Mesothelial cell of epicardium (in vitro differentiated cells): ENCODE measurements at regions not wholly inside any gene's neighbourhood (a gene's known extent, or its start where the extent isn't known, plus 50 kb on each side); places are given as distances from the start of the nearest gene placed in this dataset.

Experiments
- DNase-seq, 2 experiments: peaks; one replicate each; pipeline ENCODE4 v3.0.0; 2021; ENCODE audit warnings: low spot score in 2 of 2; ENCODE audit not compliant: unreplicated experiment in 2 of 2
- H3K27ac Mint-ChIP-seq: 2 replicates; pipeline ENCODE4 v1.8.0; 2021; ENCODE audit warnings: mixed read lengths
- H3K27me3 Mint-ChIP-seq: 2 replicates; pipeline ENCODE4 v1.8.0; 2021; ENCODE audit warnings: low read depth, mixed read lengths
- H3K36me3 Mint-ChIP-seq: 2 replicates; pipeline ENCODE4 v1.8.0; 2021; ENCODE audit warnings: mixed read lengths
- H3K4me1 Mint-ChIP-seq: 2 replicates; pipeline ENCODE4 v1.8.0; 2021; ENCODE audit warnings: mixed read lengths
- H3K4me3 Mint-ChIP-seq: 2 replicates; pipeline ENCODE4 v1.8.0; 2021; ENCODE audit warnings: mild to moderate bottlenecking, moderate library complexity, mixed read lengths
- H3K9me3 Mint-ChIP-seq: 2 replicates; pipeline ENCODE4 v1.8.0; 2021; ENCODE audit warnings: mixed read lengths
- CTCF ChIP-seq: fragments of 200-600 bp; sonication (generic); IDR thresholded peaks from one replicate; pipeline ENCODE4 v1.5.0; 2021; ENCODE audit warnings: antibody characterized with exemption; ENCODE audit not compliant: unreplicated experiment

- Mint-ChIP-seq H3K27ac (no peak overlapping the region), H3K4me3 (no peak overlapping the region), H3K36me3 (no peaks in the 10 kb centered on the region), H3K27me3 (peaks cover 29% of the 10 kb centered on the region), H3K9me3 (no peaks in the 10 kb centered on the region), H3K4me1 (no peaks in the 10 kb centered on the region)
- TF ChIP-seq CTCF, result no peak
- no peak for DNase-seq
Measured at GRCh38 chr14:96686126-96686525, 111.1 kb upstream of the VRK1 start.

GRCh38 chr14:96688629-96689028 lies 108.6 kb upstream of the VRK1 start:
- no peak for DNase-seq
- H3K27me3 Mint-ChIP-seq, result peaks cover 16% of the 10 kb centered on the region
- no peaks in the 10 kb centered on the region for H3K4me1 Mint-ChIP-seq
- no peaks in the 10 kb centered on the region for H3K36me3 Mint-ChIP-seq
- H3K4me3 Mint-ChIP-seq, result no peak overlapping the region
- no peak overlapping the region for H3K27ac Mint-ChIP-seq
- TF ChIP-seq CTCF, result no peak
- no peaks in the 10 kb centered on the region for H3K9me3 Mint-ChIP-seq

GRCh38 chr14:96690713-96691383 lies 106.3 kb upstream of the VRK1 start:
- Mint-ChIP-seq H3K4me3 (no peak overlapping the region), H3K27ac (no peak overlapping the region), H3K4me1 (no peaks in the 10 kb centered on the region), H3K36me3 (no peaks in the 10 kb centered on the region), H3K27me3 (peaks cover 10% of the 10 kb centered on the region), H3K9me3 (no peaks in the 10 kb centered on the region)
- DNase-seq, result no peak
- TF ChIP-seq CTCF, result no peak

- no peaks in the 10 kb centered on the region for H3K36me3 Mint-ChIP-seq
- H3K9me3 Mint-ChIP-seq, result no peaks in the 10 kb centered on the region
- H3K4me1 Mint-ChIP-seq, result no peaks in the 10 kb centered on the region
- H3K27ac Mint-ChIP-seq, result no peak overlapping the region
- no peak for DNase-seq
- H3K27me3 Mint-ChIP-seq, result peaks cover 10% of the 10 kb centered on the region
- no peak for TF ChIP-seq CTCF
- H3K4me3 Mint-ChIP-seq, result no peak overlapping the region
Measured at GRCh38 chr14:96693252-96693820, 103.8 kb upstream of the VRK1 start.

GRCh38 chr14:96693987-96694386 lies 103.2 kb upstream of the VRK1 start:
- peaks cover 9% of the 10 kb centered on the region for H3K27me3 Mint-ChIP-seq
- no peaks in the 10 kb centered on the region for H3K36me3 Mint-ChIP-seq
- no peak for TF ChIP-seq CTCF
- H3K4me3 Mint-ChIP-seq, result no peak overlapping the region
- no peaks in the 10 kb centered on the region for H3K4me1 Mint-ChIP-seq
- H3K9me3 Mint-ChIP-seq, result no peaks in the 10 kb centered on the region
- no peak for DNase-seq
- H3K27ac Mint-ChIP-seq, result no peak overlapping the region
